Activated T-cell treated with anti-CD3 and anti-CD28 coated beads, Interleukin-2, amount 50 U/mL, for 48 hours (primary cell): ENCODE measurements at regions not wholly inside any gene's neighbourhood (a gene's known extent, or its start where the extent isn't known, plus 50 kb on each side); places are given as distances from the start of the nearest gene placed in this dataset.

Experiments used
- DNase-seq, 2 experiments: peaks; one replicate each; pipeline ENCODE4 v3.0.0-alpha.2; 2020

DNA sequence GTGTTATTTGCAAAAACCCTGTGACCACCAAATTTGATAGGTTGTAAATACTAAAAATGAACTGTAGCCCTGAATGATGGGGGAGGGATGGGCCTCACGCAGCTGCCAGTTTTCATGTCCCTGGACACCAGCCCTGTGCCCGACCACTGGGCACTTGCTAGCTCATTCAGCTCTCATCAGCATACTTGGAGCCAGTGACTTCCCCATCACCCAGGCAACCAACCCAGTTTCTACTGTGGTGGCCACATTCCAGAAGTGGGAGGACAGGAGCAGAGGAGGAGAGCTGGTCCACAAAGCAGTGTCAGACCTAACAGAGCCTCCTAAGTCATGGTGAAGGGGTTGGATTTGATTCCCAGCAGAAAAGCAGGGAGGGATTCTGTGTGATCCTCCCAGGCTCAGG, 128.2 kb downstream of the CPEB2 start:
- no peak for DNase-seq

DNA sequence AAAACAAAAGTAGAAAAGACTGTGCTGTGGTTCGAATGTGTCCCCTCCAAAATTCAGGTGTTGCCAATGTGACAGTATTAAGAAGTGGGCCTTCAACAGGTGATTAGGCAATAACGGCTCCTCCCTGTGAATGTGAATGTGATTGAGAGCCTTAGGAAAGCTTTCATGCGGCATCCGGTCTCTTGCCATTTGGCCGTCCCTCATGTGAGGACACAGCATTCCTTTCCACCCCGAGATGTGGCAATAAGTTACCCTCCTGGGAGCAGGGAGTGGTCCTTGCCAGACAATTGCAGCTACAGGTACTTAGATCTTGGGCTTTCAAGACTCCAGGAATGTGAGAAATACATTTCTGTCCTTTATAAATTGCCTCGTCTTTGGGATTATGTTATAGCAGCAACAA, 129.3 kb downstream of the CPEB2 start:
- no peak for DNase-seq

DNA sequence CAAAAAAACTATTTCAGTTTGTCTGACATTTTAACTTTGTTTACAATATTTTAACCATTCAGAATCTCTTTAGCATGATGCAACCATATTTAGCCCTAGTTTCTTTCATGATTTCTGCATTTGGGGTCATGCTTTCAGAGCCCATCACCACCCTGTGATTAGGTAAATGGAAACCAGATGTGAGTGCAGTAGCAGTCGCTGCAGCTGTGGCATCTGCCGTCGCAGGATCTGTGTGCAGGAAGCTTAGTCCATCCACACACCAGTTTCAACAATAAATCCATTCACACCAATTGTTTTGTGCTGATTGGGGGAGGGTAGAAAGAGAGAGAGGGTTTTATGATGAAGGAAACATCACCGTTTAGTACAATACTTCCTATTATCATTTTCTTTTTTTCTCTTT, 130.5 kb downstream of the CPEB2 start:
- no peak for DNase-seq

DNA sequence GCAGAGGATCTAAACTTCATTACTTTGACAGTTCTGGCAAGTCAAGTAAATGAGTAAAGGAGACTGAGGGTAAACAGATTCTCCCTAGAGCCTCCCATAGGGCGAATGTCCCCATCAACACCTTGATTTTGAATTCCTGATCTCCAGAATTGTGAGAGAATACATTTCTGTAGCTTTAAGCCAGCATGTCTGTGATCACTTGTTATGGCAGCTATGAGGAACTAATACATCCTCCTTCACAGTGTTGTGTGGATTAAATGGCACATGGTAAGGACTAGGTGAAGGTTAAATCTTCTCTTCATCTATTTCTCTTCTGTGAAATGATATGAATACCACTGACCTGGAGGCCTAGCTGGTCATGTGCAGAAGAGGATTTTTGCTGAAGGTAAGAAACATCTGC, 137.3 kb downstream of the CPEB2 start:
- no peak for DNase-seq

DNA sequence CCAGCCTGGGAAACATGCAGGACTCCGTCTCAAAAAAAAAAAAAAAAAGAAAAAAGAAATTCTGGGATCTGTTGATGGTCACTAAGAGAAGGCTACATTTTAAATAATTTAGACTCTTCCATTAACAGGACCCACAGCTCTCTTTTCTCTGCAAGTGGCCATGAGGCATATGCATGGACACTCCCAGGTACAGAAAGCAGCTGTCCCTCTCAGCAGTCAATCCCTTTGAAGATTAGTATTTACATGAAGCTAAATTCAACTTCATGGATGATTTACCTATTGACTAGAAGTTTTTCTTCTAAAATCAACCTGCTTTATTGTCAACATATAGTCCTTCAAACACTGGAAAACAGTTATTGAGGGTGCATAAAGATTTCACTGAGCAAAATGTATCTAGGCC, 139.9 kb downstream of the CPEB2 start:
- no peak for DNase-seq

DNA sequence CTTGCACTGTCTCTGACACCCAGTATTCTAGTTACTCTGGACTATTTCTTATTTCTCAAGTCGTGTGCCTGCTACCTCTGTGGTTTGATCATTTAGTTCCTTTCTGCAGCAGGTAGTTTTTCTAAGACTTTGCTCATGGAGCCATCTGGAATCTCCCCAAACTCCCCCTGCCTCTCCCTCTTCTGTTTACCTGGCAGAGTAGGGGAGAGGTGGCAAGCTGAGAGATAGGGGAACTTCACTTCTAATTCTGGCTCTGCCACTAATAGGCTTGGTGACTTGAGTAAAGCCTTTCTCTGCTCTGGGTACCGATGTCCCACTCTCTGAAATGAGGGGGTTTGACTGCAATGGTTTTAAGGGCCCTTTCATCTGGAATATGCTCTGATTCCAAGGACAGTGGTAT, 141.3 kb downstream of the CPEB2 start:
- no peak for DNase-seq

DNA sequence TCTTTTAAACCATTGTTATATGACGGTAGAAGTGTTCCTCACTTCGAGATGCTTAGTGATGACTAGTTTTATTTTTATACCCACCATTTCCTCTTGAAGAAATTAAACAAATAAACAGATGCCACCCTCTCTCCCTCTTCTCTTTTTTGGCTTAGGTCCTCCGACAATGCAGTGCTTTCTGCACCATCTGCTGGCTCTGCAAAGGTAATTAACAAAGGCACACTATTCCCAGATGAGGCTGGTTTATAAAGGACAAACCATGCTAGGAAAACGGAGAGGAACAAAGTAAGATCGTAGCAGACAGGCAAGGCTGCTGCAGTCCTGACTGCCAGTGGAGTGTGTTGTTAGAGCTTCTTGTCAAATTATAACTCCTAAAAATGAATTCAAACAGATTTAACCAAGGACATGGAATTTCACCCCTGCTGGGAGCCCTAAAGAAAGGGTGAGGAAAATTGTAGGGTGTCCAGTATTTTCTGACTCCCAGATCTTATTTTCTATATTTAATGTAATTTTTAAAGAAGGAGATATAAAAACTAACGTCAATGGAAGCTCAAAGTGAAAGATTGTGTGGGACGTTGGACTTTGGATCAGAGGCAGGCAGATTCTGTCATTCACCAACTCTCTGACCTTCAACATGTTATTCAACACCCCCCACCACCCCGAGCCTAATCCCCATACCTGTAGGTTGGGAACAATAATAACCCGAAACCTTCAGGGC, 142.1 kb downstream of the CPEB2 start:
- no peak for DNase-seq

DNA sequence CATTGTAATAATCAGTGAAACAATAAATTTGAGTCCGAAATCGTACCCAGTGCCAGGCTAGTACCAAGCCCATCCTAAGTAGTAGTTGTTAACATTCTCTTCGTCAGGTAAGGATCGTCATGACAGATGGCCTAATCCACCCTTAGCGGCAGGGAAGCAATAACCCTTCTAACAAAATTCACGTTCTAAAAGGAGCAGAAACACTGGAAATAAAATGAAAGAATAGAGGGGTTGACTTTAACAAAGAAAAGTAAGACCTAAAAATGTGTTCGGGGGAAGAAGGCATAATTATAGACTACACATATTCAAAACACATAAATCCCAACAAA, 142.7 kb downstream of the CPEB2 start:
- DNase-seq: no peak

DNA sequence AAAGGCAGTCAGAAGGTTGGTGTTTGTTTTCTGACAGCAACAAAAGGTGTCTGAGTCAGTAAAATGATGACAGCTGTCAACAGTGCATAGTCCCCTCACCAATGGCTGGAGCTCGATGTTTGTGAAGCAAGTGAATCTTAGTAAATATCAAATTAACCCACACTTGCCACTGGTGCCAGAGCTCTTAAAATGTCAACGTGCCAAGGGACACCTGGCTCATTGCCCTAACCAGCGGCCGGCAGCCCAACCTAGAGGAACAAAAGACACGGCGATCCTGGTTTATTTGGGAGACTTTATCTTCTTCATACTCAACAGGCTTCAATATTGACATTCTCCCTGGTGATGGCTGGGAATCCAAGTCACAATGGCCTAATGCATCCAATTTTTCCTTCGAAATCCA, 143.4 kb downstream of the CPEB2 start:
- DNase-seq: no peak

DNA sequence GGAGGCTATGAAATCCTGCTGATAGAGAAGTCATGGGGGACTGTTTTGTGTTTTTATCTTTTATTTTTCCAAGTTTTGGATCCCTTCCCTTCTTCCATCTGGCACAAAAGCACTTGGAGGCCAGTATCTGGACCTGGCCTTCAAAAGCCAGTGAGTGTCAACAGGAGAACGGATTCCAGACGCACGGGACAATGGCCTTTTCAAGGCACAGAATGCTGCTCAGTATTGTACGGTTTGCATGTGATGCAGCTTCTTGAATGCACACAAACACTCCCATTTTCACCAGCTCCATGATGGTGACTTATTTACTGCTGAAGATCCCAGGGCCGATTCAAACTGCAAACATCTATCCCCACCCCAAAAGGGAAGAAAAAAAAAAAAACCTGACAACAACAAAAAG, 145.4 kb downstream of the CPEB2 start:
- DNase-seq: no peak

DNA sequence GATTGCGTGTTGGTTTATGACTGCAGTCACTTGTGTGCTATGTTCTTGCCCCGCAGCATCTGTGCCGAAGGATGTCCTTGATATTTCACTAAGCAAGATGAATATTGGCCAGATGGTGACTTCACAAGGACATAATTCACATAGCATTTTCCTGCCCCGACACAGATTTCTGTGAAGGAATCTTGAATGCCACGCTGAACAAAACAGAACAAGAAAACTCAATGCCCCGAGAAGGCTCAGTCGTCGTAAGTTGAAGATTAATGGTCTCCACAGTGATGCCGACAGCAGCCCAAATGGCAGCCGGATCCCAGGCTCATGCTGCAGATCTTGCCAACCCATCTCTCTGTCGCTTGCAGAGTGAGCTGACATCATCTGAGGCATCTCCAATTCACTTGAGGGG, 145.9 kb downstream of the CPEB2 start:
- no peak for DNase-seq

DNA sequence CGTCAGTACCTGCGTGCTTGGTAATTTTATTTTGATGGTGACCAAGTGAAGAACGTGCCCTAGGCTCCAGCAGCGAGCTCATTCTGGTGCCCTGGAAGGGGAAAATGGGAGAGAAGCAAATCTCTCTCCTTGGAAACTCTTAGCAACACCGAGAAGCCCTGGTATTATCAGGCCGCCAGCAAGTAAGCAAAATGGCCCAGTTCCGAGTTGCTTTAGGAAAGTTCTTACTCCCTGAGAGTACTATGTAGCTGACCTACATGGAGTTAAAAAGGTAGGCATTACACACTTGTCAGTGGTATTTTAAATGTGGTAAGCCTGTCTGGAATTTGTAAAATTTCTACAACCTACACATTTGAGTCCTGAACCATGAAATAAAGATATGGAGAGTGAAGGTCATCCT, 146.4 kb downstream of the CPEB2 start:
- DNase-seq: no peak

DNA sequence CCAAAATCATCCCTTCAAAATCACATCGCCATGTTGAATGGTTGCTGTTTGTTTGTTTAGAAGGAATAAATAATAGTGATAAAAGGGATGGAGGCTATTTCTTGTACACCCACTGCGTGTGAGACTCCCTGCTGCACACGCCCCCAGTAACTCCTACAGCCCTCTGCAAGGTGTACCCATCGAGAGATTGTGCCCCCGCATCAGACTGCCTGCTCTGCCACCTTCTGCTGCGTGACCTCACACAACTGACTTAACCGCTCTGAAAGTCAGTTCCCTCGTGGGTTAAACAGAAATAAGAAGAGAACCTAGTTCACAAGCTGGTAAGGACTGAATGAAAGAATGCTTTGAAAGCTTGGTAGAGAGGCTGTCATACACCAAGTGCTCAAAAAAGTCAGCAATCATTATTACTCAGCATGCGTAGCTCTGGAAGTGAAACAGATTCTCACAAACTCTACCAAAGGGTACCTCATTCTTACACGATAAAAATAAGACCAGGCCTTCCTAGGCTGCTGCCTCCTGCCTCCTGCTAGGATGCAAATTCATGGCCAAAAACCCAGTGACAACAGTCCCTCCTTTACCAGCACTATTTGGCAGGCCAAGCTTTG, 147.1 kb downstream of the CPEB2 start:
- DNase-seq: no peak

DNA sequence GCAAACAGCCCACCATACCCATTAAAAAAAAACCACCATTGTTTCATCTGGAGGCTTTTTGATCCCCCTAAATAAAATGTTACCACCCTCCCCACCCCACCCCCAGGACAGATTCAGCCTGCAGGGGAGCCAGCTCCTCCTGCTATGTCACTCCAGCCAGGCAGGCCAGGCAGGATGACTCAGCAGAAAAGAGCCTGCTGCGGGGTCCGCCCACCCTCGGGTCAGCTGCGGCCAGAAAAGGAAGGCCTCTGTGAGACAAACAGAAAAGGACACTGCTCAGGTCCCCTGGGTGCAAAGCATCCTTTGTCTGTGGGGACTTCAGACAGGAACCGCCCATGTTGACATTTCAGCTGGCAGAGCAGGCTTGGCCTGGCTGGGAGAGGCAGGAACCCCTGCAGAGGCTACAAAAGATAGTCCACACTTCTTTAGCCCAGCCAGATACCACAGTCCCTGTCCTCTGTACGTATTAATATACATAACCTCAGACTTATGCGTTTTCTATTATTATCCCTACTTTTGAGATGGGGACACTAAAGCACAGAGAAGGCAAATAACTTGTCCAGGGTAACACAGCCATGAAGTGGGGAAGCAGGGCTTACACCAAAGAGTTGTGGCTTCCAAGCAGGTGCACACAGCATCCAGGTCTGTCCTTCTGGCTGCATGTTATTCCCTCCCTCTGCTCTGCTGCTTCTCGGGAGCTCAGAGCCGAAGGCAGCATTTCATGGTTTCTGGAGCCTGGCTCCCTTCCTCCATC, 147.7 kb downstream of the CPEB2 start:
- DNase-seq: no peak

DNA sequence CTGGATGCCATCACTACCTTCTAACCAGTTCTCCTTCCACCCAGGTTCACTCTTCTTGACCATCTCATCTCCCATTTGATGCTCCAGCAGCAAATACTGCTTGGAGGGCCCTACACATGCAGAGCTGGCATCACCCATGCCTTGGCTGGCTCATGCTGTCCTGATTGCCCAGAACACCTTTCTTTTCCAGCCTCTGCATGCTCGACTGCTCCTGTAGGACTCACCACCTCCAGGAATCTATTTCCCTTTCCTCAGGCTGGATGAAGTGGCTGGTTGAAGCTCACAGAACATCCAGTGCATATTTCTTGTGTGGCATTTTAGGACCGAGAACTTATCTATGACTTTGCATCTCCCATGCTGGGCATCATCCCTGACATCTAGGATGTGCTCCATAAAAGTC, 148.3 kb downstream of the CPEB2 start:
- no peak for DNase-seq

DNA sequence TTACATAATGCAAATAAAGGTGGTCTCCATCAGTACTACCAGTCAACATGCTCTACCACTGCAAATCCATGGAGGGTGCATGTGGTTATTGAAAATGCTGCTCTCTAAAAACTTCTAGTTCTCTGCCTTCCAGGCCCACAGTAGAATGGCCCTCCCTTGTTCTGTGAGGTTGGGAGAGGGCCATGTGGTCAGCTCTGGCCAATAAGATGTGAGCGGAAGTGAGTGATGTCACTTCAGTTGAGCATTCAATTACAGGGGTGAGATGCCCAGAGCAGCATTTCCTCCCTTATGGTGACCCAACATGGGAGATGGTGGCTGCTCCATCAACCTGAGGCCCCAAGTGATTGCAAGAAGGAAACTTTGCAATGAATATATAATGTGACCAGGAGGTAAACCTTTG, 148.8 kb downstream of the CPEB2 start:
- no peak for DNase-seq

DNA sequence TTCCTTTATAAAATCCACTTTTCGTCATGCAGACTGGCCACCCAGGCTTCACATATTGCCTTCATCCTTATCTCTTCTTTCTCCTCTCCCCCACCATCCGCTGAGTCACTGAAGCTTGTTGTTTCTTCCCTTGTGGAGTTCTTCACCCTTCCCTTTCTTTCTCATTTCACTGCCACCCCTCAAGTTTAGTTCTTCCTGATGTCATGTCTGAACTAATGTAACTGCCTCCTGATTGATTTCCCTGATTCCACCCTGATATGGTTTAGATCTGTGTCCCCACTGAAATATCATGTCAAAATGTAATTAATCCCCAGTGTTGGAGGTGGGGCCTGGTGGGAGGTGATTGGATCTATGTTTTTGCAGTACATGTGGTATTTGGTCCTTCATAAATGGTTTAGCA, 151.4 kb downstream of the CPEB2 start:
- no peak for DNase-seq

DNA sequence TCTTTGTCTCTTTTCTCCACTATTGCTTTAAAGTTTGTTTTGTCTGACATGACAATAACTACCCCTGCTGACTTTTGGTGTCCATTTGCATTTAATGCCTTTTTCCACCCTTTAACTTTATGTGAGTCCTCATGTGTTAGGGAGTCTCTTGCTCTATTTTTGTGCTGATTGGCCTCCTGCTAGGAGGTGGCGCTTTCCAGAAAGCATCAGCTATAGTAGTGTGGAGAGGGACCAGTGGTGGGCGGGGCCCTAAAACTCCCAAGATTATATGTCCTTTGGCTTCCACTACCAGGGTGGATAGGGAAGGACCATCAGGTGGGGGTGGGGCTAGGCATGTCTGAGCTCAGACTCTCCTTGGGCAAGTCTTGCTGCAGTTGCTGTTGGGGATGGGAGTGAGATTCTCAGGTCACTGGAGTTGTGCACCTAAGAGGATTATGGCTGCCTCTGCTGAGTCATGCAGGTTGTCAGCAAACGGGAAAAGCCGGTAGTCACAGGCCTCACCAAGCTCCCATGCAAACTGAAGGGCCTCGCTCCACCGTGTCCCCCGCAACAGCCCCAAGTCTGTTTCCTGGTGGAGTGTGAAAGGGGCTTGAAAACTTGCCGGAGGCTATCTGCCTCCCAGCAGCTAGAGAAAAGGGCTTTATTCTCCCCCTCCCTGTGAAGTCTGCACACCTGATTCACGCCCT, 156.3 kb downstream of the CPEB2 start:
- no peak for DNase-seq

DNA sequence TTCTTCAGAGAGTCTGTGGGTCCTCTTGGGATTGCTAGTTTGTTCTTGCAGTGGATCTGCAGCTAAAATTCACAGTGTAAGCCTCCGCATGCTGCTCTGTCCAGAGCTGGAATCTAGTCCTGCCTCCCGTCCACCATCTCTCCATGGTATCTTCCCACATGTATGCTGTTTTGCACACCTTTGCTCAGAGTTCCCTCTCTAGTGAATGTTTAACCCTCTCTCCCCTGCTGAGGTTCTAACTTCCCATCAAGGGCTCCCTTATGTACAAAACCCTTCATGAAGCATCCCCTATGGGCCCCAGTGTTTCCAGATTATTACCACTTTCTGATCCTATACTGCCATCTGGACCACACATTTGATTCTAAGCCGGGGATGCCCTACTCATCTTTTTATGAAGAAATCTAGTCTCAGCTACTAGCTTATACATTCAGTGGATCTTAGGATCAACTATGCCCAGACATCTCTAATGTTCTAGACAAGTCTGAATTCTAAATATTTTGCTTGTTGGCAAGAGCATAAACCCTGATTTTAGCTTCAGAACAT, 157.3 kb downstream of the CPEB2 start:
- no peak for DNase-seq

DNA sequence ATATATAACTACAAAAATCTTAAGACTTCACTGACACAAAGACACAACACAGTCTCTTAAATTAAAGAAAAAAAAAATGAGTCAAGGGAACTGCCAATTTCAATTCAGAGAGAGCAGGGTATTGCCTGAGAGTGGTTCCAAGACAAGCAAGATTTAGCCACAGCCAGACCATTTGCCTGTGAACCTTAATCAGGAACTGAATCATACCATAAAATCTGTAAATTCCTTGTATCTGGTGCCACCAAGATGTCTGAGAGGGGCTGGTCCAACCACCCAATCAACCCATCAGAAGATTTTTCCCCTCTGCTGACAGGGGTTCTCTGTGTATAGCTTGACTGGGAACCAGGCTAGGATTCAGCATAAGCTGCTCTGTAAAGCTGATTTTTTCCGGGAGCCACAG, 159.2 kb downstream of the CPEB2 start:
- no peak for DNase-seq

DNA sequence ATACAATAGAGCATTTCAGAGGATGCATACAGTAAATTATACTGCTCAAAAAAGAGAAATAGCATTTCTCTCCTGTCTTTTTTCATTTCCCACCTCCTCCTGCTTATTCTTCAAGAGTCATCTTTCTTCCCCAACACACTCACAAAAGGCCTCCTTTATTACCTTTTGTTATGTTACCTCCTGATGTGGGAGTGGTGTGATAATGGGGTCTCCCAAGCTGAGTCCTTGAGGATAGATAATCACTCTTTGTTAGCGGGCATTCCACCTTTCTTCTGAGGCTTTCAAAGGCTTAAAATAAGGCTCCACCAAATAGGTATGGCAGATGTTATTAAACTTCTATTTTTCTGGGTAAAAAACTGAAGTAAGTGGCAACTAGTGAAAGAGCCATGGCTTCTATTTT, 159.8 kb downstream of the CPEB2 start:
- no peak for DNase-seq

DNA sequence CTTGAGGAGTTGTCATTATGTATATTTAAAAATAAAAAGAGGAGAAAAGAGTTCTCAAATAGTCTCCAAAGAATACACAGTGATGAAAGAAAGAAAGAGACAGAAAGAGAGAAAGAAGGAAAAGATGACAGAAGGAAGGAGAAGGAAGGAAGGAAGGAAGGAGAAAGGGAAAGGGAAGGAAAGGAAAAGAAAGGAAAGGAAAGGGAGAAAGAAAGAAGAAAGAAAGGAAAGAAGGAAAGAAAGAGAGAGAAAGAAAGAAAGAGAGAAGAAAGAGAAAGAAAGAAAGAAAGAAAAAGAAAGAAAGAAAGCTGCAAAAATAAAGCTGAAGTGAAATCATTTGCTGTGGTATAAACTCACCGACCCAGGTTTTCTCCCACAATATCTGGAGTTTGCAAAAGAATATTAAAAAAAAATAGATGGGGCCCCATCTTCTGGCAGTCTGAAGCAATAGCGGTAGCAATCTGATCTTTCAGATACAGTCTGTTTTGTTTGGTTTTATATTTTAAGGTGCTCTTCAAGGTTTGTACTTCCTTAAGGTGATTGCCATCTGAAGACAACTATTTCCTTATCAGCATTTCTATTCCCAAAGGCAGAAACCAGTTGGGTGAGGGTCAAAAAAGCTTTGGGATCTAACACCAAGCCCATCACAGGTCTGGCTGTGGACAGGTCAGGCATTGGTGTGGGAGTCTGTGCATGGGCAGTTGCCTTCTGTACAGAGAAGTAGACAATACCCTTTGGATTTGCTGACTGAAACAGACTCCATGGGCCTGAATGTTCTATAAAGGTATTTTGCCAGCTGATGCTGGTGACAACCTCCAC, 160.4 kb downstream of the CPEB2 start:
- no peak for DNase-seq

DNA sequence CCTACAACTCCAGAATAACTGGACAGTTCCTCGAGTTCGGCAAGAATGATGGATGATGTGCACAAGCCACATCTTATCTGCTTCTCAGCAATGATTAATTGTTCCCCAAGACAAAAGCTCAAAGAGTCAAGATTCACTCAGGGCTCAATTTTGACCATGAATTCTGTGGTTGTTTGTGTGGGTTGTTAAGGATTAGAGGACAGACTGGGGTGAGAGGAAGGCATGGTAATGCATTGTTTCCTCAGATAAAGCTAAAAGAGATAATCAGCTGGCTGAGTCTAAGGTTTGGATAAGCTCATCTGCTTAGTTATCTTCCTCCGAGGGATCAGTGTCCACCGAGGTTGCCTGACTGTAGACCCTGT, 161.0 kb downstream of the CPEB2 start:
- no peak for DNase-seq
